H1 (cell line): ENCODE measurements at regions not wholly inside any gene's neighbourhood (a gene's known extent, or its start where the extent isn't known, plus 50 kb on each side); places are given as distances from the start of the nearest gene placed in this dataset.

ENCODE experiments used
- CTCF ChIA-PET: fragments of 300-600 bp; sonication (Branson Sonifier 250); formaldehyde crosslinking; loops from one replicate; lab custom pipeline; 2021; ENCODE audit not compliant: partially characterized antibody; lab: Charles Lee
- POLR2A ChIA-PET: fragments of 300-600 bp; sonication (Branson Sonifier 250); formaldehyde crosslinking; loops from one replicate; lab custom pipeline; 2021; ENCODE audit warnings: inconsistent platforms; ENCODE audit not compliant: partially characterized antibody; lab: Charles Lee
- DNase-seq, 2 experiments: peaks; one replicate each; pipeline versions ENCODE4 v3.0.0 to v3.0.0-alpha.2; 2010 to 2022; ENCODE audit warnings: low spot score in 2 of 2, low read depth in 1 of 2, mixed read lengths in 1 of 2
- FAIRE-seq: peaks from 2 replicates; lab custom pipeline; 2011; peaks lifted over from hg19 to GRCh38; lab: Jason Lieb, UNC
- H2AFZ ChIP-seq: 2 replicates; pipeline ENCODE4 v1.8.1; 2012; ENCODE audit warnings: low read length, inconsistent platforms
- H2AK5ac ChIP-seq: 2 replicates; pipeline ENCODE4 v1.6.1; 2013; ENCODE audit warnings: low read depth, low read length
- H2BK120ac ChIP-seq: replicated peaks from 2 replicates; pipeline ENCODE3; 2013; ENCODE audit warnings: low read depth, low read length, inconsistent platforms
- H2BK12ac ChIP-seq: 2 replicates; pipeline ENCODE4 v1.6.1; 2013; ENCODE audit warnings: low read depth, low read length
- H2BK15ac ChIP-seq: 2 replicates; pipeline ENCODE4 v1.6.1; 2013; ENCODE audit warnings: low read length
- H2BK20ac ChIP-seq: 2 replicates; pipeline ENCODE4 v1.6.1; 2013; ENCODE audit warnings: low read length
- H2BK5ac ChIP-seq: 2 replicates; pipeline ENCODE4 v1.6.1; 2013; ENCODE audit warnings: low read depth, low read length
- H3K14ac ChIP-seq: 2 replicates; pipeline ENCODE4 v1.6.1; 2013; ENCODE audit warnings: inconsistent platforms; ENCODE audit not compliant: insufficient read length
- H3K18ac ChIP-seq: 2 replicates; pipeline ENCODE4 v1.6.1; 2013; ENCODE audit warnings: low read length; ENCODE audit errors: extremely low read depth
- H3K23ac ChIP-seq: 2 replicates; pipeline ENCODE4 v1.6.1; 2013; ENCODE audit warnings: inconsistent platforms; ENCODE audit not compliant: insufficient read length
- H3K23me2 ChIP-seq: 2 replicates; pipeline ENCODE4 v1.6.1; 2013; ENCODE audit warnings: low read depth, low read length
- H3K27ac ChIP-seq: 2 replicates; pipeline ENCODE4 v1.6.1; 2011; ENCODE audit warnings: low read depth, low read length, inconsistent platforms
- H3K27me3 ChIP-seq, 4 experiments: replicated peaks in 1 of 4; 1 replicate in 1 of 4; 2 replicates in 3 of 4; pipeline versions ENCODE4 v1.6.1 to v1.8.1; 2011 to 2013; ENCODE audit warnings: low read length in 3 of 4, mild to moderate bottlenecking in 3 of 4, inconsistent platforms in 2 of 4, mixed read lengths in 2 of 4, moderate library complexity in 1 of 4; ENCODE audit not compliant: control insufficient read depth in 3 of 4, insufficient read depth in 3 of 4; ENCODE audit errors: extremely low read depth in 1 of 4
- H3K36me3 ChIP-seq, 4 experiments: 2 replicates each; pipeline versions ENCODE4 v1.6.1 to v1.8.1; 2011 to 2013; ENCODE audit warnings: mild to moderate bottlenecking in 4 of 4, low read length in 3 of 4, moderate library complexity in 2 of 4, control low read depth in 1 of 4, inconsistent platforms in 1 of 4; ENCODE audit not compliant: insufficient read depth in 4 of 4, control insufficient read depth in 2 of 4
- H3K4ac ChIP-seq: replicated peaks from 2 replicates; pipeline ENCODE3; 2013; ENCODE audit warnings: low read length, low read depth, mixed read lengths, inconsistent platforms; ENCODE audit not compliant: insufficient read length
- H3K4me1 ChIP-seq, 4 experiments: replicated peaks in 1 of 4; 1 replicate in 1 of 4; 2 replicates in 3 of 4; pipeline versions ENCODE4 v1.6.1 to v1.8.1; 2011 to 2013; ENCODE audit warnings: low read length in 3 of 4, inconsistent platforms in 2 of 4, mixed read lengths in 1 of 4; ENCODE audit not compliant: insufficient read depth in 4 of 4, control insufficient read depth in 3 of 4
- H3K4me2 ChIP-seq, 2 experiments: 2 replicates each; pipeline versions ENCODE4 v1.6.1 to v1.8.1; 2011 to 2013; ENCODE audit warnings: low read depth in 2 of 2, low read length in 2 of 2, control low read depth in 1 of 2, inconsistent platforms in 1 of 2, mild to moderate bottlenecking in 1 of 2; ENCODE audit not compliant: insufficient read depth in 1 of 2
- H3K4me3 ChIP-seq, 4 experiments: fragments of 200-600, 300-600 bp in 1 of 4; sonication (generic), shearing (Covaris generic), sonication (Bioruptor Twin) in 1 of 4; 2 replicates each; pipeline versions ENCODE4 v1.5.1 to v1.8.1; 2011 to 2016; ENCODE audit warnings: low read length in 4 of 4, low read depth in 3 of 4, control low read depth in 2 of 4, inconsistent platforms in 2 of 4, mild to moderate bottlenecking in 2 of 4, mixed read lengths in 1 of 4, moderate library complexity in 1 of 4; ENCODE audit not compliant: insufficient read depth in 2 of 4; ENCODE audit errors: extremely low read depth in 1 of 4
- H3K56ac ChIP-seq: replicated peaks from 2 replicates; pipeline ENCODE3; 2013; ENCODE audit warnings: low read depth, mild to moderate bottlenecking, mixed read lengths, low read length, inconsistent platforms; ENCODE audit not compliant: insufficient read length
- H3K79me1 ChIP-seq: 2 replicates; pipeline ENCODE4 v1.6.1; 2013; ENCODE audit warnings: low read depth, low read length, control low read depth
- H3K79me2 ChIP-seq, 2 experiments: 2 replicates each; pipeline versions ENCODE4 v1.6.1 to v1.8.1; 2012 to 2013; ENCODE audit warnings: low read length in 2 of 2, mild to moderate bottlenecking in 2 of 2, inconsistent platforms in 1 of 2; ENCODE audit not compliant: insufficient read depth in 2 of 2, control insufficient read depth in 1 of 2
- H3K9ac ChIP-seq, 4 experiments: replicated peaks in 1 of 4; 1 replicate in 1 of 4; 2 replicates in 3 of 4; pipeline versions ENCODE4 v1.6.1 to v1.8.1; 2011 to 2013; ENCODE audit warnings: low read depth in 3 of 4, low read length in 3 of 4, control low read depth in 2 of 4, mild to moderate bottlenecking in 2 of 4, moderate library complexity in 2 of 4, inconsistent platforms in 1 of 4; ENCODE audit errors: extremely low read depth in 1 of 4
- H3K9me3 ChIP-seq, 2 experiments: 2 replicates each; pipeline versions ENCODE4 v1.6.1 to v1.8.1; 2012 to 2013; ENCODE audit warnings: mild to moderate bottlenecking in 2 of 2, moderate library complexity in 2 of 2, control low read depth in 1 of 2, inconsistent platforms in 1 of 2, low read depth in 1 of 2, low read length in 1 of 2, mixed read lengths in 1 of 2; ENCODE audit not compliant: insufficient read depth in 2 of 2
- H4K20me1 ChIP-seq, 2 experiments: replicated peaks in 1 of 2; 2 replicates each; pipeline versions ENCODE3 to v1.8.1; 2011 to 2013; ENCODE audit warnings: inconsistent platforms in 2 of 2, low read length in 2 of 2, mild to moderate bottlenecking in 1 of 2; ENCODE audit not compliant: insufficient read depth in 2 of 2, control insufficient read depth in 1 of 2
- H4K5ac ChIP-seq: 2 replicates; pipeline ENCODE4 v1.6.1; 2013; ENCODE audit warnings: low read length, low read depth, mixed read lengths, inconsistent platforms; ENCODE audit not compliant: insufficient read length
- H4K8ac ChIP-seq: 2 replicates; pipeline ENCODE4 v1.8.0; 2013; ENCODE audit warnings: mild to moderate bottlenecking, moderate library complexity, low read length, inconsistent platforms; ENCODE audit not compliant: insufficient read depth; ENCODE audit errors: extremely low read depth
- H4K91ac ChIP-seq: replicated peaks from 2 replicates; pipeline ENCODE3; 2013; ENCODE audit warnings: low read length, mixed read lengths, inconsistent platforms; ENCODE audit not compliant: insufficient read length
- ASH2L ChIP-seq: fragments of 200-600, 300-600 bp; sonication (generic); IDR thresholded peaks from one replicate; pipeline ENCODE4 v1.7.1; 2017; ENCODE audit warnings: low read length
- EZH2 ChIP-seq: fragments of 200-600 bp; sonication (generic); IDR thresholded peaks from 2 replicates; pipeline ENCODE4 v1.7.1; 2012; ENCODE audit warnings: low read depth, mild to moderate bottlenecking, moderate library complexity, low read length, inconsistent platforms; ENCODE audit not compliant: severe bottlenecking
- GABPA ChIP-seq: IDR thresholded peaks from 2 replicates; pipeline ENCODE4 v1.6.1; 2011; ENCODE audit warnings: mild to moderate bottlenecking, low read length, moderate library complexity, borderline replicate concordance; ENCODE audit not compliant: insufficient read depth
- POLR2AphosphoS5 ChIP-seq: IDR thresholded peaks from 2 replicates; pipeline ENCODE4 v1.6.1; 2011; ENCODE audit warnings: low read depth, low read length
- RXRA ChIP-seq: IDR thresholded peaks from 2 replicates; pipeline ENCODE4 v1.6.1; 2011; ENCODE audit warnings: low read depth, mild to moderate bottlenecking, low read length, moderate library complexity; ENCODE audit not compliant: insufficient read depth
- SIN3A ChIP-seq, 2 experiments: IDR thresholded peaks in 1 of 2; conservative IDR thresholded peaks in 1 of 2; 2 replicates each; pipeline ENCODE4 v1.6.1; 2011 to 2012; ENCODE audit warnings: low read length in 2 of 2, improper control_type of control experiment in 1 of 2, low read depth in 1 of 2, mild to moderate bottlenecking in 1 of 2
- SIRT6 ChIP-seq: IDR thresholded peaks from one replicate; pipeline ENCODE4 v1.7.1; 2012; ENCODE audit warnings: low read length, inconsistent platforms
- SIX5 ChIP-seq: IDR thresholded peaks from 2 replicates; pipeline ENCODE4 v1.6.1; 2011; ENCODE audit warnings: mild to moderate bottlenecking, low read depth, low read length
- SP4 ChIP-seq: IDR thresholded peaks from 2 replicates; pipeline ENCODE4 v1.6.1; 2012; ENCODE audit warnings: low read length, inconsistent platforms
- TEAD4 ChIP-seq: IDR thresholded peaks from 2 replicates; pipeline ENCODE4 v1.6.1; 2012; ENCODE audit warnings: low read depth, low read length, inconsistent platforms, mixed read lengths
- WGBS, 2 experiments: shearing (Covaris generic) in 1 of 2; methylation state at CpG; one replicate each; pipeline versions ENCODE4 v1.1.6 to v1.1.7; 2013 to 2015; ENCODE audit warnings: low lambda C conversion rate in 2 of 2, mixed read lengths in 2 of 2, inconsistent platforms in 1 of 2, low coverage in 1 of 2, missing lambda C conversion rate in 1 of 2; ENCODE audit not compliant: insufficient replicate concordance in 2 of 2, insufficient coverage in 1 of 2, insufficient read length in 1 of 2; ENCODE audit errors: extremely low coverage in 1 of 2, missing lambda C conversion rate in 1 of 2; 5-methylcytosine and 5-hydroxymethylcytosine counted together

GRCh38 chr2:222769446-222769845 lies 91.4 kb upstream of the ACSL3 start:
- no peak overlapping the region for H3K23ac ChIP-seq
- 88% methylated on average over 5 of the region's 5 CpGs; no CpG with 5 or more reads in 1 of the 2 experiments for WGBS, 2 experiments
- CTCF ChIA-PET: interaction anchor here (0.6 to 1.1 kb wide), 3 partner anchors 11 to 648 kb away, joined by 3 to 5 read pairs (median 3); no protein-coding TSS in a partner anchor
- no peak overlapping the region for H3K9ac ChIP-seq
- H3K36me3 ChIP-seq: no peaks in the 10 kb centered on the region
- H4K8ac ChIP-seq: no peak overlapping the region
- no peak overlapping the region for H3K4ac ChIP-seq
- H2BK15ac ChIP-seq: no peak overlapping the region
- H3K18ac ChIP-seq: no peak overlapping the region
- no peak overlapping the region for H3K56ac ChIP-seq
- H3K27ac ChIP-seq: no peak overlapping the region
- H2BK12ac ChIP-seq: no peak overlapping the region
- H3K4me1 ChIP-seq: no peaks in the 10 kb centered on the region; a peak in 1 of 7 replicates
- DNase-seq (no peak), FAIRE-seq (no peak)
- H2AFZ ChIP-seq: no peak overlapping the region
- H3K14ac ChIP-seq: no peak overlapping the region
- no peak overlapping the region for H2AK5ac ChIP-seq
- H2BK5ac ChIP-seq: no peak overlapping the region
- no peaks in the 10 kb centered on the region for H3K79me2 ChIP-seq
- no peak overlapping the region for H2BK120ac ChIP-seq
- no peak for TF ChIP-seq RXRA
- TF ChIP-seq SP4: no peak
- TF ChIP-seq EZH2: no peak
- no peak for TF ChIP-seq GABPA
- no peak for TF ChIP-seq ASH2L
- no peak for TF ChIP-seq SIRT6
- TF ChIP-seq TEAD4: no peak
- TF ChIP-seq SIX5: no peak
- TF ChIP-seq SIN3A (conservative IDR thresholded peaks at IDR 0.05 in 1 of 2, IDR thresholded peaks at IDR 0.05 in 1 of 2; ENCODE audit: low read depth in 1 of 2, low read length in 2 of 2): no peak
- TF ChIP-seq POLR2AphosphoS5: no peak
- POLR2A ChIA-PET: no interaction called here
- H4K5ac ChIP-seq: no peak overlapping the region
- H4K20me1 ChIP-seq: peaks cover 0 to 3% of the 10 kb centered on the region in 2 experiments
- H3K23me2 ChIP-seq: peaks cover 5% of the 10 kb centered on the region; the same call in 1 of the 2 replicates
- no peaks in the 10 kb centered on the region for H3K79me1 ChIP-seq
- no peak overlapping the region for H2BK20ac ChIP-seq
- H3K4me2 ChIP-seq: no peak overlapping the region
- no peak overlapping the region for H3K4me3 ChIP-seq
- H4K91ac ChIP-seq: no peak overlapping the region
- H3K9me3 ChIP-seq: no peaks in the 10 kb centered on the region
- no peaks in the 10 kb centered on the region for H3K27me3 ChIP-seq
